ENCODE measurements at regions not wholly inside any gene's neighbourhood (a gene's known extent, or its start where the extent isn't known, plus 50 kb on each side); places are given as distances from the start of the nearest gene placed in this dataset.

DNA sequence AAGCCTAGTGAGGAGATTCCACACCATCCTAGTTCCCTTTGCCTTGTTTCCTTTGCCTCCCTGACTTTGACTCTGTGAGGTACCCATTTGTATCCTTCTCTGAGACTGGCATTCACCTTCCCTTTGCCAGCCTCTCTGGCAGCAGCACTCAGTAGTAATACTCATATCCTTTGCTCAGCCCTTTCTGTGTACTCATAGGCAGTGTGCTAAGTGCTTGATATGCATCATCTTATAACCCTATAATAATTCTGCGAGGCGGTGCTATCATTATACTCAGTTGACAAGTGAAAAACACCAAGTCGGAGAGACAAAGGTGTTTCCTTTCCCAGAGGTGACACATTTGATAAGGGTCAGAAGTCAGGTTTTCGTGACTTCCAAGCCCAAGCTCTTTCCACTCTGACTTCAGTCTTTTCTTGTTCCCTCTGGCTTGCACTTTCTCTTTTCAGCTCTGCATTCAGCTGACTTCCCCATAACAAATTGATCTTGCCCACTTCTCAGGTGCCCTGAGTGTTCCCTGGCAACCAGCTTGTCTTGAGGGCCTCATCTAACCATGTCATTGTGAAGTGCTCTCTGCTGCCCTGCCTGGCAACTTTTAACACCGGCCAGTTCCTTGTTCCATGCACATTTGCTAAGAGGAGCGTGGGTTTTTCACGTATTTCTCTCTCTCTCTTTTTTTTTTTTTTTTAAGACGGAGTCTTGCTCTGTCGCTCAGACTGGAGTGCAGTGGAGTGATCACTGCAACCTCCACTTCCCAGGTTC, 94.5 kb upstream of the UPP2 start:
- DNase-seq, result no peak

DNA sequence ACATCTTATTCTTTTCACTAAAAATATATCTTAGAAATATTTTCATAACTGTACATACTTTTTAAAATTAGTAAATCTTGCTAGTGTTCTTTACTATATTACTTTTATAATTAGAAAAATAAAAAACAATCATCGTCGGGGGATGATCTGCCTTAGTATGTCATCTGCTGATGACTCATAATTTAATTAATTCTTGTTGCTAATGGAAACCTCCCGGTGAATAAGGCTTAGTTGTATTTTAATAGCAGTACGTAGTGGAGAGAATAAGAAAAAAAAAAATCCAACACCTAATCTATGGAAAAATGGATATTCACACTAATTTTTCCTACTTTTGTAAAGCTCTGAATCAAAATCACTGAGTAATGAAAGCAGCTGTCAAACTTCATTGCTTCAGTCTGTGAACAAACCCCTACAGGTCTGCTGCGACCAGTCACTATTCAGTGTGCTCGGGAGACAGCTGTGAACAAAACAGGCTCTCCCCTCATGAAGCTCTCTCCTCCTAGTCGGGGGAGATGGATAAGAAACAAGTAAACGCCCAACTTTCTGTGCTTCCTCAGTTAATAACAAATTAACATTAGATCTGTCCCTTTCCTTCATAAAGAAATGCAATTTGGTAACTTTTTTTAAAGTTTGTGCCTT, 97.4 kb upstream of the UPP2 start:
- peak; percentile 17 for DNase-seq

DNA sequence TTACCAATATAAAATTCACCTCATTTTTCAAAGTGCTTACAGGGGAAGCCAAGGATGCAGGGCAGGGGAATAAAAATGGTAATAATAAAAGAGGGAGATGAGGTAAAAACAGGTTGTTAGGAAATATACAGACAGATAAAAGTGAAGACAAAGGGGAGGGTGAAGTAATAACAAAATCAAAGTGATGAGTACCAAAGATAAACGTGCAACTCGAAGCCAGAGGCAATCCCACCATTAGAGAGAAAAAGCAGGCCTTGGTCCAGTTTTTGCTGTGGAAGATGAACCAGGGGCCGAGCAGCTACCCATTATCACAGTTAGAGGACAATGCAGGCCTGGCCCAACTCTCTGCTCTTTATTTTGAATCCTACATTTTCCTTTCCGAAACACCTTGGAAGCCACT, 99.6 kb upstream of the UPP2 start:
- DNase-seq, result no peak

DNA sequence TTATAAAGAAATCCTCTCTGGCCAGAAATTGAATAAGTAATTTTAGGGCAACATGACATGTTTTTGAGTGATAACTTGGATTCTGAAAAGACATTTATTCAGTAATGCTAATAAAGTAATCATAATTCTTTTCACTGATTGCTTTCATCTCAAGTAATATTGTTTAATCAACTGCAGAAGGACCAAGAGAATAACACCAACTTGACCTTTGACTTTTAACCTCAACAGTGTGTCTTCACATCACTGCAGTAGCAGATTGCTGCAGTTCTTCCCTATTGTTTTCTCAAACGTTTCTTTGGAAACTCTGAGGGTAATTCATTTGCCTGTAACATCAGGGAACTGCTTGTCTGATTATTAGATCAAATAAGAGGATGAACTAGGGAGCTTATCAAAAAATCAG, 104.9 kb upstream of the UPP2 start:
- no peak for DNase-seq

DNA sequence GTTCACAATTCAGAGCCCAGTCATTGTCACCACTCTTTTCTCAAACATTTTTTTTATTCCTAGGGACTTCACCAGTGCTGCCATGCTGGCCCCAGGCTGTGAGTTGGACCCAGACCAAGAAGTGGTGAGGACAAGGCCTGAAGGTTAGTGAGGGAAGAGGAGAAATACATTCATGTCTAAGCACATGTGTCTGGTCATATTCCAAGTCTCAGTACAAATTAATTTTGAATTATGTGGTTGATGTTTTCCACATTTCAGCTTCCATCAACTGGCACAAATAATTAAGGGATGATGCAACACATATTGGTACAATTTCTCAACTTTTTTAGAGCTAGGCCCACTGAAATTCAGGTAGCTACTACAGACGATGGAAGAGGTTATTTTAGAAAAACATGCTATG, 106.6 kb upstream of the UPP2 start:
- no peak for DNase-seq

DNA sequence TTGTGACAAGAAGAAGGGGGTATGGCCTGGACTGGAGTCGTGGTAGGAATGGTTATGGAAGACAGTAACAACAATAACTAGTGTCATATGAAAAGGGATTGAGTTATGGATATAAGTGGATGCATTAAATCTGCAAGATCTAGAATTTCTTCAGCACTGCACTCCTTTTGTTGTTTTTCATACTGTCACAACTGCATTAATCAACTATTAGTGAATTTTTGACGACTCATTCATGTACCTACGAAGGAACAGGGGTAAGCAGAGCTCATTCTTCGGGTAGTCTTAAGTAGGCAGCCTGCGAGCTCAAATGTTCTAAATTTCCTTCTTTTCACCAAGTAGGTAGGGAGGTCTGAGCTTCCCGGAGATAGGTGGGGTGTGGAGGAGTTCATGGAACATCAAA, 109.7 kb upstream of the UPP2 start:
- DNase-seq, result no peak

DNA sequence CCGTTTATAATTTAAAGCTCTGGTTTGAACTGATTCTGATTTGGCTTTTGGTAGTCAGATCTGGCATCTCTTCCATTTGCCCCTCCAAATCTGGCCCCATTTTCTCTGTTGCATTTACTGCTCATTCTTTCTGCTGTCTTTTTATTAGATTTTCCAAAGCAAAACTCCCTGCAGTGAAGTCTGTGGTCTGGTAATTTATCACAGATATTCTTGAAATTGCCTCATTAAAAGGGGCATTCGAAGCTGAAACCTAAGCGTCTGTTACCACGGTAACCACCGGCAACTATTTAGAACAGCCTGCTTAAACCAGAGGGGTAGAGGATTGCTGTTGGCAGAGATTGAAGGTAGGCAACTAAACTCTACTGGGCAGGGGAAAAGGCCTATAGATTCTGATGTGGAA, 111.5 kb upstream of the UPP2 start:
- no peak for DNase-seq

DNA sequence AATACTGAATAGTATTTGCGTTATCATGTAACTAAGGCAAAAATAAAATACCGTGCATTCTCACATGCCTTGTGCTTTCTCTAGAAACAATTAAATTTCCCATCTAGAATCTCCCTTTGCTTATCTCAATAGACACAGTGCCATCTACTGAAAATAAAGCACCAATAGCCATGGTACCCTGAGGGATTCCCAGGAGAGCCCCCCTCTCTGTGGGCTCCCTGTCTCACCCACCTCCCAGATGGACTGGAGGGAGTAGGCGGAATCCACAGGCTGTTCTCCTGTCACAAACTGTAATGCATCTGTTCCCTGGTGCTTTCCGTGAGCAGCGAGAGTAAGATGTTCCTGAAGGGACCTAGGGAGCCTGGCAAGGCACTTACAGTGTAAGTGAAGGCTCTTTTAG, 112.4 kb upstream of the UPP2 start:
- no peak for DNase-seq

DNA sequence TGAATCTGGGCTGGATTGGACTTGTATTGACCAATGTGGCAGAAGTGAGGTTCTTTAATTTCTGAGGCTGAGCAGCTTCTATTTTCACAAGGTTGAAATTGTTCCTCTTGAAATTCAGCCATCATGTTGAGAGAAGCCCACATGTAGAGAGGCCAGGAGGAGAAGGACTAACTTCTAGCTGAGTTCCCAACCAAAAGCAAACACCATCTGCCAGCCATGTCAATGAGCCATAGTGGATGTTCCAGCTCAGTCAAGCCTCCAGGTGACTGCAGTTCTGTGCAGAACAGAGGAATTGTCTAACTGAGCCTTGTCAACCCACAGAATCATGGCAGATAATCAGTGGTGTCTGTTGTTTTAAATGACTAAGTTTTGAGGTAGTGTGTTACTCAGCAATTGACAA, 110.6 kb upstream of the ACVR1 start:
- no peak for DNase-seq

DNA sequence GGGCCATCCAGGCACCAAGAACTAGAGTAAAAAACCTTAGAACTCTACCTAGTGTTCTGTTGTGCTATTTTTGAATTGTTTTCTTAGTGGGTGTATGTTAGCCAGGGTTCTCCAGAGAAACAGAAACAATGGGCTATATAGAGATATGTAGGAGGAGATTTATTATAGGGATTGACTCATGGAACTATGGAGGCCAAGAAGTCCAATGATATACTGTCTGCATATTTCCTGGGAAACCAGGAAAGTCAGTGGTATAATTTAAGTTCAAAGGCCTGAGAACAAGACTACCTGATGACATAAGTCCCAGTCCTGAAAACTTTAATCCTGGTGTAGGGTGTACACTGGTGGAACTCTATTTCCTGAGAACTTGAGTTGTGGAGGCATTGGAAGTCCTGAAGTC, 108.7 kb upstream of the ACVR1 start:
- DNase-seq, result no peak

DNA sequence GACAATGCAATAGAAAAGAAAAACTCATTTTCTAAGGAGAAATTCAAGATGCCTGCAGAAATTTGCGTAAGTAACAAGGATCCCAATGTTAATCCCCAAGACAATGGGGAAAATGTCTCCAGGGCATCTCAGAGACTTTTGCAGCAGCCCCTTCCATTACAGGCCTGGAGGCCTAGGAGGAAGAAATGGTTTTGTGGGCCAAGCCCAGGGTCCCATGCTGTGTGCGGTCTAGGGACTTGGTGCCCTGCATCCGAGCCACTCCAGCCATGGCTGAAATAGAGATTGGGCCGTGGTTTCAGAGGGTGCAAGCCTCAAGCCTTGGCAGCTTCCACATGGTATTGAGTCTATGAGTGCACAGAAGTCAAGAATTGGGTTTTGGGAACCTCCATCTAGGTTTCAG, 103.9 kb upstream of the ACVR1 start:
- no peak for DNase-seq

DNA sequence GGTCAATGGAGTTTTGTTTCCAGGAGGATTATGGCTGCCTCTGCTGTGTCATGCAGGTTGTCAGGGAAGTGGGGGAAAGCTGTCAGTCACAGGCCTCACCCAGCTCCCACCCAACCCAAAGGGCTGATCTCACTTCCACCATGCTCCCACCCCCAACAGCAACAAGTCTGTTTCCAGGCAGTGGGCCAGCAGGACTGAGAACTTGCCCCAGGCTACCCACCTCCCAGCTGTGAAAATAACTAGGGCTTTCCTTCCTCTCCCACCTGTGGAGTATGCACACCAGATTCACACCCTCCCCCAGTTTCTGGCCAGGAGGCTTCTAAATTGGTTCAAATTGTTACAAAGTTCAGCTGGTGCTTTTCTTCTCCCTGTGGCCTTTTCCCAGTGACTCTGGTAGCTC, 95.6 kb upstream of the ACVR1 start:
- DNase-seq, result no peak

DNA sequence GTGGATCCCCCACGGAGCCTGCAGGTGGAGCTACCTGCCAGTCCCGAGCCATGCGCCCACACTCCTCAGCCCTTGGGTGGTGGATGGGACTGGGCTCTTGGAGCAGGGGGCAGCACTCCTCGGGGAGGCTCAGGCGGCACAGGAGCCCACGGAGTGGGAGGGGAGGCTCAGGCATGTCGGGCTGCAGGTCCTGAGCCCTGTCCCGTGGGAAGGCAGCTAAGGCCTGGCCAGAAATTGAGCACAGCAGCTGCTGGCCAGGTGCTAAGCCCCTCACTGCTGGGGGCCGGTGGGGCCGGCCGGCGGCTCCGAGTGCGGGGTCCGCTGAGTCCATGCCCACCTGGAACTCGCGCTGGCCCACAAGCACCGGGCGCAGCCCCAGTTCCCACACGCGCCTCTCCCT, 91.7 kb upstream of the ACVR1 start:
- DNase-seq, result no peak

DNA sequence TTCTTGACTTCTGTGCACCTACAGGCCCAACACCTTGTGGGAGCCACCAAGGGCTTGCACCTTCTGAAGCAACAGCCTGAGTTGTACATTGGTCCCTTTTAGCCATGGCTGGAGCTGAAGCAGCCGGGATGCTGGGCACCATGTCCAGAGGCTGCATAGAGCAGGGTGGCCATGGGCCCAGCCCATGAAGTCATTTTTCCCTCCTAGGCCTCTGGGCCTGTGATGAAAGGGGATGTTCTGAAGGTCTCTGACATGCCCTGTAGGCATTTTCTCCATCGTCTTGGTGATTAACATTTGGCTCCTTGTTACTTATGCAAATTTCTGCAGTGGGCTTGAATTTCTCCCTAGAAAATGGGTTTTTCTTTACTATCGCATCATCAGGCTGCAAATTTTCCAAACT, 83.1 kb upstream of the ACVR1 start:
- no peak for DNase-seq

DNA sequence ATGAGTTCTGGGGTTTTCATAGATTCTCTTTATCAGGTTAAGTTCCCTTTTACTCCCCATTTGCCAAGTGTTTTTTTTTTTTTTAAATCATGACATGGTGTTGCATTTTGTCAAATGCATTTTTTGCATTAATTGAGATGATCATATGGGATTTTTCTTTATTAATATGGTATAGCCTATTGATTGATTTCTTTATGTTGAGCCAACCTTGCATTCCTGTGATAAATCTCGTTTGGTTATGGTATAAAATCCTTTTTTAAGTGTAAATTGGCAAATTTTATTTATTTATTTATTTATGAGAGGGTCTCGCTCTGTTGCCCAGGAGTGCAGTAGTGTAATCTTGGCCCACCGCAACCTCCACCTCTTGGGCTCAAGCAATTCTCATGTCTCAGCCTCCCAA, 81.5 kb upstream of the ACVR1 start:
- DNase-seq, result no peak

DNA sequence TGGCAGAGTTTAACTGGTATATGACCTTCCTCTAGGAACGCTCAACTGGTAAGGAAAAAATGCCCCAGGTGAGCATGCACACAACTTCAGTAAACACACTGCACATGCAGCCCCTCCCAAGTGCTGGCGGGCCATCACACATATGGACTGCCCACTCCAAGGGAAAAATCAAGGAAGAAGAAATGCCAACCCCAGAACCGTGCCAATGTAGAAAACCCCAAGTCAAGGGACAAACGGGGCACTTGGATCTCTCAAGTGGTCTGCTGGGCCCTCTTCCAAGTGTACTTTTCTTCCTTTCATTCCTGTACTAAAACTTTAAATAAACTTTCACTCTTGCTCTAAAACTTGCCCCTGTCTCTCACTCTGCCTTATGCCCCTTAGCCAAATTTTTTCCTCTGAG, 76.4 kb upstream of the ACVR1 start:
- no peak for DNase-seq

DNA sequence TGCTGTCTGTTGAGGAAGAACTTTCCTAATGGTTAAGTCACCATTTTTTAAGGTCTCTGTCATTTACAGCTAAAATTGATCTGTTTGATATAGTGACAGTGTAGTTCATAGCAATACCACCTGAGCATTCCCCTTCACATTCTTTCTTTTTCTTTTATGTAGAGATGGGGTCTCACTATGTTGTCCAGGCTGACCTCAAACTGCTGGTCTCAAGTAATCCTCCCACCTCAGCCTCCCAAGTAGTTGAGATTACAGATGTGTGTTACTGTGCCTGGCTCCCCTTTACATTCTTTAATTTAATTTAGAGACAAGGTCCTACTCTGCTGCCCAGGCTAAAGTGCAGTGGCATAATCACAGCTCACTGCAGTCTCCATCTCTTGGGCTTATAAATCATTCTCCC, 72.7 kb upstream of the ACVR1 start:
- DNase-seq, result no peak

DNA sequence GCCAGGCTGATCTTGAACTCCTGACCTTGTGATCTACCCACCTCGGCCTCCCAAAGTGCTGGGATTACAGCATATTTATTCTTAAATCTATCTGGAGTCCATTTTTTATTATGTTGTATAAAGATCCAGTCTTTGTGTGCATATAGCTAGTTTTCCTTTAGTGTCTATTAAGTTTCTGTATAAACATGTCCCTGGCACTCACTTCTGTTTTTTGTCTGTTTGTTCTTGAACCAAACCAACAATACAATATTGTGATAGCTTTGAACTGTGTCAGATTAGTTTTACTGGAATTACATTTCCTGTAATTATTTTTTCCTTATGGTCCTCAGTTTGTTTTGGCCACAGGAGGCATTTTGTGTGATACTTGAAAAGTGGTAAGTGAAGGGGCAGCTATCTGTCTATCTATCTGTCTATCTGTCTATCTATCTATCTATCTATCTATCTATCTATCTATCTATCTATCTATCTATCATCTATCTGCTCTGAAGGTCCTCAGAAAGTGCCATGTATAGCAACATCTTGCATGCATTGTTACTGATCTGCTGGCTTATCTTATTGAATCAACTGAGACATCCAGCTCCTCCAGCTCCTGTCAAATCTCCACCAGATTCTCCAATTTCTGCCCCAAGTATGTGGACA, 70.9 kb upstream of the ACVR1 start:
- DNase-seq, result no peak

DNA sequence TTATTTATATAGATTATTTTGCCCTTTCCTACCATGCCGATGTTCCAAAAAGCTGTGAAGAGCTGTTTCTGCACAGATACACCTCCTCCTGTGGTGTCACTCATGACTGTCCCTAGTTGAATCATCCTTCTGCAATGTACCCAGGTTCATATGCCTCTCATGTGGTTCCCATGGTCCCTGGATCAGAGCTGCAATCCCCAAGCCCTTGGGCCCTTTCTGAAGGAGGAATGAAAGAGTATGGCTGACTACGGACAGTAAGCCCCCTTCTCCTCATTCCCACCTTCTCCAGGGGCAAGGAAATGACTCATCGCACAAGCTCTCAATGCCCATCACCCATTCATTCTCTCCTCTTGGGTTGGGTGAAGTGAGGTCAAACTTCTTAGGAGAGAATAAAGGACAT, 63.9 kb upstream of the ACVR1 start:
- no peak for DNase-seq

DNA sequence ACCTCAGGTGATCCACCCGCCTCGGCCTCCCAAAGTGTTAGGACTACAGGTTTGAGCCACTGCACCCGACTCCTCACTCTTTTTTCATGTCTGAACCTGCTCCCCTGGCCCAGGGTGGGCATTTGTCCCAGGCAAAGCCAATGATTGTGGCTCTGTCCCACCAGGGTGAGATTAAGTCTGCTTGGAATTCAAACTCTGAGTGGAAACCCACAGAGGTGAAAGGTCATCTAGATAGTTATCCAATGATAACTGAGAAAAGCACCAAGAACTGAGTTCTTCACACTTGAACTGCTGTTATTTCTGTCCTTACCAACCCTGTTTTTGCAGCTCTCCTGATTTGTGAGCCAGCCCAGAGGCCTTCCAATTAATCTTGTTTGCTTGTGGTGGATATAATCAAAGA, 62.4 kb upstream of the ACVR1 start:
- no peak for DNase-seq

DNA sequence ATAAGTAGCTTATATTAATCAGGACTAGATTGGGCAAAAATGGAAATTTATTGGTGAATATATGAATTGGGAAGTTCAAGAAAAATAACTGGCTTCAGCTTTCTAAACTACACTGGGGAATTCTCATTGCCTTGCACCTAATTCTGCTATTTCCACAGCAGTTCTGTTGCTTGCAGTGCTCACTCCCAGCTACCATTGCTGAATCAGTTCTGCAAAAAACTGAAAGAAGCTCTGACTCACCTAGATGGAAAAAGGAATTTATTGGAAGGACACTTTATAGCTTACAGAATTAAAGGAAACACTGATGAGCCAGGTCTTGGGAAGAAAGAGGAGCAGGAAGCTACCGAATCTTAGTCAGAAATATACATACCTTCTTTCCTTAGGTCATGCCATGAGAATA, 60.3 kb upstream of the ACVR1 start:
- no peak for DNase-seq

DNA sequence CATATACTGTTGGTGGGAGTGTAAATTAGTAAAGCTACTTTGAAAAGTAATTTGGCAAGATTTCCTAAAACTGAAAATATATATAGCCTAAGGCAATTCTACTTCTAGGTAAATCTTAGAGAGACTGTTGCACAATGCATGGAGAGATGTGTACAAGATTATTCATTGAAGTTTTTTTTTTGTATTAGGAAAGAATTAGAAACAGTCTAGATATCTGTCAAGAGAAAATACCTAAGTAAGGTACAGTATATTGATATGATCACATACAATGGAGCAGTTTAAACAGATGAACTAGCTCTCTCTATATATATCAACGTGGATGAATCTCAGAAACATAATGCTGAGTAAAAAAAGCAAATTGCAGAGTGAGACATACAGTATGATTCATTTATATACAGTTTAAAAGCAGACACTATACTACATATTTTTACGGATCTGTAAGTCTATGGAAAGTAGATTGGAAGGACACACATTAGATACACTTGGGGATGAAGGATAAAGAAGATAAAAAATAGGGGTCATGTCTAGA, 59.3 kb upstream of the ACVR1 start:
- DNase-seq, result no peak

DNA sequence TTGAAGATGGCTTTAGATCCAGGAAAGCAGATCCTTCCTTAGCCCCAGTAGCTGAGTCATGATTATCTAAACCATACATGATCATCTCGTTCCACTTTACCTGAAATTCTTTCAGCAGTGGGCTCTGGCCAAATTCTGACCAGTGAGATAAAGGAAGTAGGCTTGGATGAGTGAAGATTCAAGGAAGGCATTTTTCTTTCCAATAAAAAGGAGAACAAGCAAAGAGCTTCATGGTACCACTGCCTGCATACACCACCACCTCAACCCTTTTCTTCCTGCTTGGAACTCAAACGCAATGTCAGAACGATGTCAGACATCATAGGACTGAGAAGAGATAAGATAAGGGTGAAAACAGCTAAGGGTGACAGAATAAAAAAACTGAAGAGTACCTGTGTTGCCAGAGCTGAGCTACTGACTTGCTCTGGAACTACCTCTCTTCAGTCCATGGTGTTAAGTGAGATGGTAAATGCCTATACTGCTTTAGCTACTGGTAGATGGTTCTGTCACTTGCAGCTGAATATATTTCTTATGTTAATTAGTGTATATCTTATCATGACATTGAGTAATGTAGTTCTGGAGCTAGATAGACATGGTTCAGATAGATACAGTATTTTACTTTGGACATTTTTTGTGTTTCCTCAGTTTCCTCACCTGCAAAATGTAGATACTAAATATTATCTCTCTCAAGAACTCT, 58.7 kb upstream of the ACVR1 start:
- DNase-seq, result no peak
